Right atrium auricular region (tissue), 2 donors: ENCODE measurements at regions not wholly inside any gene's neighbourhood (a gene's known extent, or its start where the extent isn't known, plus 50 kb on each side); places are given as distances from the start of the nearest gene placed in this dataset.

Experiments used
- DNase-seq: peaks from one replicate; pipeline ENCODE4 v3.0.0-alpha.2; 2019; ENCODE audit warnings: low spot score
- H3K27ac ChIP-seq, 2 donors: fragments of 200-600 bp; sonication (generic); 1 replicate in 1 of 2; 2 replicates in 1 of 2; pipeline ENCODE4 v1.5.1; 2016 to 2019
- H3K27me3 ChIP-seq, 2 donors: fragments of 200-600 bp; sonication (generic); one replicate each; pipeline versions ENCODE4 v1.5.1 to v1.6.0; 2017 to 2019
- H3K36me3 ChIP-seq: fragments of 200-600 bp; sonication (generic); one replicate; pipeline ENCODE4 v1.5.1; 2016
- H3K4me1 ChIP-seq, 2 donors: fragments of 200-600 bp; sonication (generic); one replicate each; pipeline versions ENCODE4 v1.5.1 to v1.6.0; 2017 to 2019
- H3K4me3 ChIP-seq, 2 donors: fragments of 200-600 bp; sonication (generic); 1 replicate in 1 of 2; 2 replicates in 1 of 2; pipeline ENCODE4 v1.5.1; 2017 to 2019; ENCODE audit warnings: mild to moderate bottlenecking in 1 of 2, moderate library complexity in 1 of 2
- H3K9me3 ChIP-seq, 2 donors: fragments of 200-600 bp; sonication (generic); one replicate each; pipeline ENCODE4 v1.5.1; 2019
- CTCF ChIP-seq, 2 donors: fragments of 200-600 bp; sonication (generic); IDR thresholded peaks; one replicate each; pipeline ENCODE4 v1.5.1; 2019; ENCODE audit warnings: antibody characterized with exemption in 2 of 2

GRCh38 chr1:14061722-14062121 is 361.7 kb downstream of the PRDM2 start:
- DNase-seq, result no peak
- H3K4me3 ChIP-seq, result no peak overlapping the region
- TF ChIP-seq CTCF (IDR thresholded peaks at IDR 0.05), result no peak
- H3K27me3 ChIP-seq, result no peaks in the 10 kb centered on the region
- no peaks in the 10 kb centered on the region for H3K9me3 ChIP-seq
- H3K4me1 ChIP-seq, result no peaks in the 10 kb centered on the region
- H3K27ac ChIP-seq, result no peak overlapping the region
- no peaks in the 10 kb centered on the region for H3K36me3 ChIP-seq

- Histone ChIP-seq H3K27me3 (no peaks in the 10 kb centered on the region), H3K4me1 (no peaks in the 10 kb centered on the region), H3K4me3 (no peak overlapping the region), H3K27ac (no peak overlapping the region), H3K36me3 (no peaks in the 10 kb centered on the region), H3K9me3 (no peaks in the 10 kb centered on the region)
- no peak for TF ChIP-seq CTCF (IDR thresholded peaks at IDR 0.05)
- no peak for DNase-seq
These were observed 362.7 kb downstream of the PRDM2 start for GRCh38 chr1:14062669-14063068.

GRCh38 chr1:14064649-14065442 is 364.9 kb downstream of the PRDM2 start:
- no peak overlapping the region for H3K4me3 ChIP-seq
- no peaks in the 10 kb centered on the region for H3K27me3 ChIP-seq
- no peaks in the 10 kb centered on the region for H3K4me1 ChIP-seq
- DNase-seq, result no peak
- H3K36me3 ChIP-seq, result no peaks in the 10 kb centered on the region
- no peaks in the 10 kb centered on the region for H3K9me3 ChIP-seq
- H3K27ac ChIP-seq, result no peak overlapping the region
- no peak for TF ChIP-seq CTCF (IDR thresholded peaks at IDR 0.05)

- no peaks in the 10 kb centered on the region for H3K36me3 ChIP-seq
- no peak overlapping the region for H3K4me3 ChIP-seq
- DNase-seq, result no peak
- no peak overlapping the region for H3K27ac ChIP-seq
- no peaks in the 10 kb centered on the region for H3K27me3 ChIP-seq
- H3K9me3 ChIP-seq, result no peaks in the 10 kb centered on the region
- TF ChIP-seq CTCF (IDR thresholded peaks at IDR 0.05), result no peak
- H3K4me1 ChIP-seq, result no peaks in the 10 kb centered on the region
These were observed 365.5 kb downstream of the PRDM2 start for GRCh38 chr1:14065486-14065885.

- no peaks in the 10 kb centered on the region for H3K9me3 ChIP-seq
- no peaks in the 10 kb centered on the region for H3K27me3 ChIP-seq
- no peak for DNase-seq
- no peaks in the 10 kb centered on the region for H3K4me1 ChIP-seq
- no peak overlapping the region for H3K27ac ChIP-seq
- no peaks in the 10 kb centered on the region for H3K36me3 ChIP-seq
- no peak for TF ChIP-seq CTCF (IDR thresholded peaks at IDR 0.05)
- no peak overlapping the region for H3K4me3 ChIP-seq
These were observed 367.0 kb downstream of the PRDM2 start for GRCh38 chr1:14067036-14067435.

- Histone ChIP-seq H3K36me3 (no peaks in the 10 kb centered on the region), H3K27ac (no peak overlapping the region), H3K27me3 (no peaks in the 10 kb centered on the region), H3K9me3 (no peaks in the 10 kb centered on the region), H3K4me1 (no peaks in the 10 kb centered on the region), H3K4me3 (no peak overlapping the region)
- no peak for DNase-seq
- no peak for TF ChIP-seq CTCF (IDR thresholded peaks at IDR 0.05)
These were observed 367.7 kb downstream of the PRDM2 start for GRCh38 chr1:14067711-14068110.
